ENCODE measurements at regions not wholly inside any gene's neighbourhood (a gene's known extent, or its start where the extent isn't known, plus 50 kb on each side); places are given as distances from the start of the nearest gene placed in this dataset.

- Histone ChIP-seq H3K4me1 (ENCODE audit: insufficient read depth, low read length) (peaks cover 4% of the 10 kb centered on the region), H3K9me3 (ENCODE audit: insufficient read depth, low read depth, low read length) (no peaks in the 10 kb centered on the region), H3K27ac (ENCODE audit: low read depth, low read length) (no peak overlapping the region), H3K4me3 (ENCODE audit: insufficient read depth, low read depth, low read length) (no peak overlapping the region), H4K20me1 (ENCODE audit: insufficient read depth, low read length) (no peaks in the 10 kb centered on the region), H3K36me3 (ENCODE audit: insufficient read depth, low read length) (no peaks in the 10 kb centered on the region), H3K27me3 (ENCODE audit: insufficient read depth, low read length) (no peaks in the 10 kb centered on the region), H2AFZ (ENCODE audit: low read depth, low read length) (no peak overlapping the region), H3K9ac (ENCODE audit: low read length) (no peak overlapping the region), H3K79me2 (ENCODE audit: insufficient read depth, low read length) (no peaks in the 10 kb centered on the region), H3K4me2 (ENCODE audit: low read length) (no peak overlapping the region)
- Mint-ChIP-seq H3K9me3 (ENCODE audit: unreplicated experiment) (no peaks in the 10 kb centered on the region), H3K4me1 (ENCODE audit: low read depth, unreplicated experiment) (peaks cover 6% of the 10 kb centered on the region), H3K27ac (ENCODE audit: unreplicated experiment) (no peak overlapping the region), H3K27me3 (ENCODE audit: low read depth, unreplicated experiment) (peaks cover 10% of the 10 kb centered on the region), H3K36me3 (ENCODE audit: low read depth, unreplicated experiment) (no peaks in the 10 kb centered on the region), H3K4me3 (ENCODE audit: unreplicated experiment) (no peak overlapping the region)
- DNase-seq (ENCODE audit: low read depth) (no peak), FAIRE-seq (no peak)
- TF ChIP-seq, protein P1, sequence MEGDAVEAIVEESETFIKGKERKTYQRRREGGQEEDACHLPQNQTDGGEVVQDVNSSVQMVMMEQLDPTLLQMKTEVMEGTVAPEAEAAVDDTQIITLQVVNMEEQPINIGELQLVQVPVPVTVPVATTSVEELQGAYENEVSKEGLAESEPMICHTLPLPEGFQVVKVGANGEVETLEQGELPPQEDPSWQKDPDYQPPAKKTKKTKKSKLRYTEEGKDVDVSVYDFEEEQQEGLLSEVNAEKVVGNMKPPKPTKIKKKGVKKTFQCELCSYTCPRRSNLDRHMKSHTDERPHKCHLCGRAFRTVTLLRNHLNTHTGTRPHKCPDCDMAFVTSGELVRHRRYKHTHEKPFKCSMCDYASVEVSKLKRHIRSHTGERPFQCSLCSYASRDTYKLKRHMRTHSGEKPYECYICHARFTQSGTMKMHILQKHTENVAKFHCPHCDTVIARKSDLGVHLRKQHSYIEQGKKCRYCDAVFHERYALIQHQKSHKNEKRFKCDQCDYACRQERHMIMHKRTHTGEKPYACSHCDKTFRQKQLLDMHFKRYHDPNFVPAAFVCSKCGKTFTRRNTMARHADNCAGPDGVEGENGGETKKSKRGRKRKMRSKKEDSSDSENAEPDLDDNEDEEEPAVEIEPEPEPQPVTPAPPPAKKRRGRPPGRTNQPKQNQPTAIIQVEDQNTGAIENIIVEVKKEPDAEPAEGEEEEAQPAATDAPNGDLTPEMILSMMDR (IDR thresholded peaks at IDR 0.05; ENCODE audit: insufficient read depth, low read depth, low read length): no peak
- TF ChIP-seq EZH2 (IDR thresholded peaks at IDR 0.05; ENCODE audit: insufficient read depth, low read length): no peak
Measured at GRCh38 chr11:10938650-10939387, 81.0 kb upstream of the ZBED5 start.

- Histone ChIP-seq H3K4me1 (ENCODE audit: insufficient read depth, low read length) (peaks cover 4% of the 10 kb centered on the region), H3K4me3 (ENCODE audit: insufficient read depth, low read depth, low read length) (no peak overlapping the region), H3K27me3 (ENCODE audit: insufficient read depth, low read length) (no peaks in the 10 kb centered on the region), H3K9me3 (ENCODE audit: insufficient read depth, low read depth, low read length) (no peaks in the 10 kb centered on the region), H3K4me2 (ENCODE audit: low read length) (no peak overlapping the region), H3K27ac (ENCODE audit: low read depth, low read length) (no peak overlapping the region), H4K20me1 (ENCODE audit: insufficient read depth, low read length) (no peaks in the 10 kb centered on the region), H2AFZ (ENCODE audit: low read depth, low read length) (no peak overlapping the region), H3K79me2 (ENCODE audit: insufficient read depth, low read length) (no peaks in the 10 kb centered on the region), H3K36me3 (ENCODE audit: insufficient read depth, low read length) (no peaks in the 10 kb centered on the region), H3K9ac (ENCODE audit: low read length) (no peak overlapping the region)
- no peak for DNase-seq (ENCODE audit: low read depth)
- Mint-ChIP-seq H3K27me3 (ENCODE audit: low read depth, unreplicated experiment) (peaks cover 10% of the 10 kb centered on the region), H3K36me3 (ENCODE audit: low read depth, unreplicated experiment) (no peaks in the 10 kb centered on the region), H3K9me3 (ENCODE audit: unreplicated experiment) (no peaks in the 10 kb centered on the region), H3K4me3 (ENCODE audit: unreplicated experiment) (no peak overlapping the region), H3K27ac (ENCODE audit: unreplicated experiment) (no peak overlapping the region), H3K4me1 (ENCODE audit: low read depth, unreplicated experiment) (peaks cover 5% of the 10 kb centered on the region)
- TF ChIP-seq EZH2 (IDR thresholded peaks at IDR 0.05; ENCODE audit: insufficient read depth, low read length): no peak
- TF ChIP-seq, protein P1 (IDR thresholded peaks at IDR 0.05; ENCODE audit: insufficient read depth, low read depth, low read length): no peak
- no peak for FAIRE-seq
Measured at GRCh38 chr11:10938231-10938630, 80.4 kb upstream of the ZBED5 start.

GRCh38 chr11:10937385-10937771 lies 79.5 kb upstream of the ZBED5 start:
- TF ChIP-seq EZH2 (IDR thresholded peaks at IDR 0.05; ENCODE audit: insufficient read depth, low read length): no peak
- TF ChIP-seq, protein P1 (IDR thresholded peaks at IDR 0.05; ENCODE audit: insufficient read depth, low read depth, low read length): no peak
- Histone ChIP-seq H3K27ac (ENCODE audit: low read depth, low read length) (no peak overlapping the region), H3K36me3 (ENCODE audit: insufficient read depth, low read length) (no peaks in the 10 kb centered on the region), H4K20me1 (ENCODE audit: insufficient read depth, low read length) (no peaks in the 10 kb centered on the region), H3K9ac (ENCODE audit: low read length) (no peak overlapping the region), H3K9me3 (ENCODE audit: insufficient read depth, low read depth, low read length) (no peaks in the 10 kb centered on the region), H2AFZ (ENCODE audit: low read depth, low read length) (no peak overlapping the region), H3K4me1 (ENCODE audit: insufficient read depth, low read length) (peaks cover 4% of the 10 kb centered on the region), H3K27me3 (ENCODE audit: insufficient read depth, low read length) (no peaks in the 10 kb centered on the region), H3K4me3 (ENCODE audit: insufficient read depth, low read depth, low read length) (no peak overlapping the region), H3K4me2 (ENCODE audit: low read length) (no peak overlapping the region), H3K79me2 (ENCODE audit: insufficient read depth, low read length) (no peaks in the 10 kb centered on the region)
- peaks cover 1% of the 10 kb centered on the region for H3K4me1 Mint-ChIP-seq (ENCODE audit: low read depth, unreplicated experiment)
- DNase-seq (ENCODE audit: low read depth) (no peak), FAIRE-seq (no peak)
- H3K9me3 Mint-ChIP-seq (ENCODE audit: unreplicated experiment): no peaks in the 10 kb centered on the region
- no peak overlapping the region for H3K4me3 Mint-ChIP-seq (ENCODE audit: unreplicated experiment)
- H3K27ac Mint-ChIP-seq (ENCODE audit: unreplicated experiment): no peak overlapping the region
- H3K36me3 Mint-ChIP-seq (ENCODE audit: low read depth, unreplicated experiment): no peaks in the 10 kb centered on the region
- peaks cover 10% of the 10 kb centered on the region for H3K27me3 Mint-ChIP-seq (ENCODE audit: low read depth, unreplicated experiment)
